ENCODE measurements at regions not wholly inside any gene's neighbourhood (a gene's known extent, or its start where the extent isn't known, plus 50 kb on each side); places are given as distances from the start of the nearest gene placed in this dataset.

DNA sequence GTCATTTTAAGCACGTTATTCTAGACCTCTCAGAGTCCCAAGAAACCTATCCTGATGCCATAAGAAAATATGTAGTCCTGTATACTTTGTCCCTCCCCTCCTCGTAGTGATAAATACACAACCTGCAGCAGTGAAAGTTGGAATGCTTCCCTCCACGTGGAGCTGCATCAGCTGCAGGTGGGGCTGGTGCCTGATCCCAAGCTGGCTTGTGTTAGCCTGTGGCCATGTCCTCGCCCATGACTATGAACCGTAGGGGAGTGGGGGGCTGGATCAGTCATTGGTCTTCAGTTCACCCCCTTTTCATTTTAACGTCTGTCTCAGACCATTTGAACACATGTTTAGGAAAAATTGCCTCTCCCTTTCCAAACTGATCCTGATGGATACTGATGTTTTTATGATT lies 171.4 kb upstream of the HABP2 start:
- H2AFZ ChIP-seq = no peak overlapping the region

DNA sequence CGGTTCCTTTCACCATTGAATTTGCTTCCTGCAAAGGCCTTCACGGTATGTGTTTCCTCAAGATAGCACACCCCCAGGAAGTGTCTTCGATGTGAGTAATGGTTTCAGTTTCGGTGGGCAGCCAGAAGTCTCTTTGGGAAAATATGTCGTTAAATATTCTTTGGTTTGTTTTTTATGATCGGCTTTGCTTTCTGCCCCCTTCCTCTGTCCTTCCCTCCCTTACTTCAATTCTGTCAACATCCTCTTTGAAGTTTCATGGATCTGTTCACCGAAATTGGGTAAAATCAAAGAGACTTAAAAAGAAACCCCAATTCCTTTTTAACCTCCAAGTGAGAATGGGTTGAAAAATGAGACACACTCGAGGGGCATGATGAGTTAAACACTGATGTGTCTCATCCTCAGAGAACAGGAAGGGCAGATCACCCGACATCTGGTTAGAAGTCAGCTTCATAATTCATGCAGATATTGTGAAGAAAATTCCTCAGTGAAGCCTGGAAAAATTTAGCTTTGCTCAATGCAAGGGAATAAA lies 170.8 kb upstream of the HABP2 start:
- no peak overlapping the region for H2AFZ ChIP-seq
- DNase-seq = no peak
- no peak overlapping the region for H3K27ac ChIP-seq
- ChIA-PET CTCF (no interaction called here), POLR2A (ENCODE audit: unreplicated experiment) (no interaction called here)
- H3K4me1 ChIP-seq (replicated peaks; ENCODE audit: insufficient read depth) = 0 out of 2 replicates have a peak, but pooled peaks cover 14% of the 10 kb centered on the region
- H3K4me2 ChIP-seq = no peak overlapping the region
- H3K9me3 ChIP-seq (ENCODE audit: insufficient read depth, low read depth) = no peaks in the 10 kb centered on the region
- no peaks in the 10 kb centered on the region for H4K20me1 ChIP-seq (ENCODE audit: insufficient read depth)
- H3K36me3 ChIP-seq (ENCODE audit: low read depth) = no peaks in the 10 kb centered on the region
- no peaks in the 10 kb centered on the region for H3K9me2 ChIP-seq (ENCODE audit: insufficient read depth)
- intact Hi-C loops (cut with micrococcal nuclease; ENCODE audit: unreplicated experiment) = loop anchor here (10.0 kb wide), 1 partner anchor 567 kb away; no protein-coding TSS in a partner anchor
- H3K79me2 ChIP-seq (ENCODE audit: low read depth) = no peaks in the 10 kb centered on the region
- TF ChIP-seq, protein P1, sequence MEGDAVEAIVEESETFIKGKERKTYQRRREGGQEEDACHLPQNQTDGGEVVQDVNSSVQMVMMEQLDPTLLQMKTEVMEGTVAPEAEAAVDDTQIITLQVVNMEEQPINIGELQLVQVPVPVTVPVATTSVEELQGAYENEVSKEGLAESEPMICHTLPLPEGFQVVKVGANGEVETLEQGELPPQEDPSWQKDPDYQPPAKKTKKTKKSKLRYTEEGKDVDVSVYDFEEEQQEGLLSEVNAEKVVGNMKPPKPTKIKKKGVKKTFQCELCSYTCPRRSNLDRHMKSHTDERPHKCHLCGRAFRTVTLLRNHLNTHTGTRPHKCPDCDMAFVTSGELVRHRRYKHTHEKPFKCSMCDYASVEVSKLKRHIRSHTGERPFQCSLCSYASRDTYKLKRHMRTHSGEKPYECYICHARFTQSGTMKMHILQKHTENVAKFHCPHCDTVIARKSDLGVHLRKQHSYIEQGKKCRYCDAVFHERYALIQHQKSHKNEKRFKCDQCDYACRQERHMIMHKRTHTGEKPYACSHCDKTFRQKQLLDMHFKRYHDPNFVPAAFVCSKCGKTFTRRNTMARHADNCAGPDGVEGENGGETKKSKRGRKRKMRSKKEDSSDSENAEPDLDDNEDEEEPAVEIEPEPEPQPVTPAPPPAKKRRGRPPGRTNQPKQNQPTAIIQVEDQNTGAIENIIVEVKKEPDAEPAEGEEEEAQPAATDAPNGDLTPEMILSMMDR (conservative IDR thresholded peaks at IDR 0.05) = no peak
- TF ChIP-seq EZH2 (IDR thresholded peaks at IDR 0.05; ENCODE audit: low read depth) = no peak
- no peaks in the 10 kb centered on the region for H3F3A ChIP-seq (ENCODE audit: insufficient read depth, low read depth)
- H3K4me3 ChIP-seq = no peak overlapping the region
- BruUV-seq (replicated peaks) = no TSS peak
- H3K27me3 ChIP-seq (ENCODE audit: insufficient read depth, low read depth) = no peaks in the 10 kb centered on the region

More for the DNA sequence above, 171.4 kb upstream of the HABP2 start:
- Histone ChIP-seq H3K4me1 (replicated peaks; ENCODE audit: insufficient read depth) (0 out of 2 replicates have a peak, but pooled peaks cover 14% of the 10 kb centered on the region), H4K20me1 (ENCODE audit: insufficient read depth) (no peaks in the 10 kb centered on the region), H3K4me3 (no peak overlapping the region), H3K4me2 (no peak overlapping the region), H3K27me3 (ENCODE audit: insufficient read depth, low read depth) (no peaks in the 10 kb centered on the region), H3F3A (ENCODE audit: insufficient read depth, low read depth) (no peaks in the 10 kb centered on the region), H3K27ac (no peak overlapping the region), H3K9me2 (ENCODE audit: insufficient read depth) (no peaks in the 10 kb centered on the region), H3K36me3 (ENCODE audit: low read depth) (no peaks in the 10 kb centered on the region), H3K79me2 (ENCODE audit: low read depth) (no peaks in the 10 kb centered on the region), H3K9me3 (ENCODE audit: insufficient read depth, low read depth) (no peaks in the 10 kb centered on the region)
- POLR2A ChIA-PET (ENCODE audit: unreplicated experiment) = interaction anchor here (0.5 kb wide), 1 partner anchor 140 kb away, joined by 3 read pairs; no protein-coding TSS in a partner anchor
- CTCF ChIA-PET = no interaction called here
- BruUV-seq (replicated peaks) = no TSS peak
- intact Hi-C loops (cut with micrococcal nuclease; ENCODE audit: unreplicated experiment) = loop anchor here (10.0 kb wide), 1 partner anchor 567 kb away; no protein-coding TSS in a partner anchor
- no peak for DNase-seq
- TF ChIP-seq EZH2 (IDR thresholded peaks at IDR 0.05; ENCODE audit: low read depth) = no peak
- TF ChIP-seq, protein P1 (conservative IDR thresholded peaks at IDR 0.05) = no peak

DNA sequence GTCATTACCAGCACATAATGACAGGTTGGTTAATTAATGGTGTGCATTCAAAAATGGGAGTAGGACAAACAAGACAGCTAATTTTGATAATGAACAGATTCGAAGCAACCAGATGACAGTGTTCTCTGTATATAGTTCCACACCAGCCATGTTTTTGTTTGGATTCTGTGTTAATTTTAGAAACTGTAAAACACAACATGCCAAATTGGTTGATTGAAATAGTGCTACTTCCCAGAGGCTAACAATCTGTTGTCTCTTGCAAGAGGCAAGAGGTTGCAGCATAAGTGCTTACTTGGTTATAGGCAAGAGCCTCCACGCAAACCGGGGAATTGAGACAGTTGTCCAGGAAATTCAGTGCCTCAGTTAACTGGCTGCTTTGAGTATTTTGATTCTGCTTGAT lies 170.2 kb upstream of the HABP2 start:
- Histone ChIP-seq H3K4me2 (no peak overlapping the region), H3K27me3 (ENCODE audit: insufficient read depth, low read depth) (no peaks in the 10 kb centered on the region), H3F3A (ENCODE audit: insufficient read depth, low read depth) (no peaks in the 10 kb centered on the region), H2AFZ (no peak overlapping the region), H3K9me2 (ENCODE audit: insufficient read depth) (no peaks in the 10 kb centered on the region), H4K20me1 (ENCODE audit: insufficient read depth) (no peaks in the 10 kb centered on the region), H3K4me1 (replicated peaks; ENCODE audit: insufficient read depth) (0 out of 2 replicates have a peak, but pooled peaks cover 14% of the 10 kb centered on the region), H3K9me3 (ENCODE audit: insufficient read depth, low read depth) (no peaks in the 10 kb centered on the region), H3K27ac (no peak overlapping the region), H3K4me3 (no peak overlapping the region), H3K36me3 (ENCODE audit: low read depth) (no peaks in the 10 kb centered on the region), H3K79me2 (ENCODE audit: low read depth) (no peaks in the 10 kb centered on the region)
- no TSS peak for BruUV-seq (replicated peaks)
- intact Hi-C loops (cut with micrococcal nuclease; ENCODE audit: unreplicated experiment) = loop anchor here (10.0 kb wide), 1 partner anchor 568 kb away; no protein-coding TSS in a partner anchor
- no peak for DNase-seq
- POLR2A ChIA-PET (ENCODE audit: unreplicated experiment) = no interaction called here
- TF ChIP-seq, protein P1 (conservative IDR thresholded peaks at IDR 0.05) = no peak
- no peak for TF ChIP-seq EZH2 (IDR thresholded peaks at IDR 0.05; ENCODE audit: low read depth)
- CTCF ChIA-PET = no interaction called here

All from PC-9 (cell line).